GM12874 (cell line): ENCODE measurements at regions not wholly inside any gene's neighbourhood (a gene's known extent, or its start where the extent isn't known, plus 50 kb on each side); places are given as distances from the start of the nearest gene placed in this dataset.

Experiments used
- CTCF ChIP-seq: IDR thresholded peaks from 2 replicates; pipeline ENCODE4 v1.5.1; 2011; ENCODE audit warnings: low read depth, mild to moderate bottlenecking, control low read depth, low read length, moderate library complexity; ENCODE audit not compliant: insufficient read depth

- TF ChIP-seq CTCF, result peak; percentile 90
Observed at GRCh38 chr1:112803906-112804762, 89.0 kb upstream of the PPM1J start.

GRCh38 chr1:112800289-112800688, 85.2 kb upstream of the PPM1J start:
- no peak for TF ChIP-seq CTCF

- no peak for TF ChIP-seq CTCF
Observed at GRCh38 chr1:112798292-112798691, 83.2 kb upstream of the PPM1J start.

GRCh38 chr1:112797224-112797623, 82.1 kb upstream of the PPM1J start:
- no peak for TF ChIP-seq CTCF

- TF ChIP-seq CTCF, result no peak
Observed at GRCh38 chr1:112794654-112795239, 79.6 kb upstream of the PPM1J start.

GRCh38 chr1:112793631-112794565, 78.8 kb upstream of the PPM1J start:
- TF ChIP-seq CTCF, result no peak

- no peak for TF ChIP-seq CTCF
Observed at GRCh38 chr1:112791723-112792104, 76.6 kb upstream of the PPM1J start.
